LNCAP (cell line): ENCODE measurements at regions not wholly inside any gene's neighbourhood (a gene's known extent, or its start where the extent isn't known, plus 50 kb on each side); places are given as distances from the start of the nearest gene placed in this dataset.

Source experiments
- CTCF ChIP-seq: fragments of 450-650 bp; IDR thresholded peaks from 2 replicates; pipeline ENCODE4 v1.5.1; 2017; ENCODE audit warnings: mild to moderate bottlenecking

- no peak for TF ChIP-seq CTCF
These were observed 127.5 kb upstream of the SUCLG2 start for GRCh38 chr3:67781871-67782270.

GRCh38 chr3:67781218-67781617 lies 126.8 kb upstream of the SUCLG2 start:
- no peak for TF ChIP-seq CTCF

GRCh38 chr3:67774676-67775075 lies 120.3 kb upstream of the SUCLG2 start:
- TF ChIP-seq CTCF: no peak

- TF ChIP-seq CTCF: no peak
These were observed 111.2 kb upstream of the SUCLG2 start for GRCh38 chr3:67765575-67765974.

GRCh38 chr3:67745296-67745695 lies 90.9 kb upstream of the SUCLG2 start:
- no peak for TF ChIP-seq CTCF

GRCh38 chr3:67744699-67745098 lies 90.3 kb upstream of the SUCLG2 start:
- no peak for TF ChIP-seq CTCF

GRCh38 chr3:67739851-67740250 lies 85.4 kb upstream of the SUCLG2 start:
- TF ChIP-seq CTCF: no peak
